Hepatic stellate cell (primary cell): ENCODE measurements at regions not wholly inside any gene's neighbourhood (a gene's known extent, or its start where the extent isn't known, plus 50 kb on each side); places are given as distances from the start of the nearest gene placed in this dataset.
"Not testable (repeated sequence)": the region's sequence is repeated elsewhere in the genome, so short reads cannot be mapped to it uniquely, and the experiment has no call there.

Experiments used
- DNase-seq: peaks from one replicate; pipeline ENCODE4 v3.0.0; 2011; ENCODE audit warnings: low spot score

DNA sequence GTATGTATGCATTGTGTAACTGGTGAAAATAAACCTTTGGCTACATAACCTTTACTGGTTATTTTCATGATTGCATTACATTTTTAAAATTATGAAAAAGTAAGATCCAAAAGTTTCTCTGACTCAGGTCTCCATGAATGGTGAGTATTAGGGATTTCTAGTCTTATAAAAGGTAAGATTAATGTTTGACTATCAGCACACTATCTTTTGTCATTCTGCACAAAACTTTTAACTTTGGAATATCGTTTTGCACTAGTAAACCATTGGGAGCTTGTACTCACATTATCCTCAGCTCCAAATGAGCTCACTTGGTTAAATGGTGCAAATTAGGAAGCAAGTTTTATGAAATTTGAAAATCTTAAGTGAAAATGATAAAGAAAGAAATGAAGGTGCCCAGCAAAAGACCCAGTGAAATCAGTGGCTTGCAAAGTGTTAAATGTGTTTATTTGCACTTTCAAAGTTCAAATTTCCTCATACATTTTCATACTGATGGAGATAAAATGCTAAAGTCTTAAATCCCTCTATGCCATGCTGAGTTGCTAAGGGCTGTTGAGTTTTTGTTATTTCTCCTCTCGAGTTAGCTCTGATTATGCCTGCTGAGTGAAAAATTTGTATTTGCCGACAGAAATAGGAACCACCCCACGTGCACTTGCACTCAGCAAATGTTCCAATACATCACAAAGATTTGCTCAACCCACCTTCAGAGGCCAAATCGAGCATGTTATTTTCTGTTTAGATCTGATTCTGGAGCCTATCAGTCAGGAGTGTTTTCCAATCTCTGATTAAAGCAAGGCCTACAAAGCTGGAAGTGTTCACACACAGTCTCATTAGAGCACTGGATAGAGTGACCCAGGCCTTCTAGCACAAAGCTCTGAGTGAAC lies 885.7 kb downstream of the NR2F1-AS1 start:
- DNase-seq: no peak

DNA sequence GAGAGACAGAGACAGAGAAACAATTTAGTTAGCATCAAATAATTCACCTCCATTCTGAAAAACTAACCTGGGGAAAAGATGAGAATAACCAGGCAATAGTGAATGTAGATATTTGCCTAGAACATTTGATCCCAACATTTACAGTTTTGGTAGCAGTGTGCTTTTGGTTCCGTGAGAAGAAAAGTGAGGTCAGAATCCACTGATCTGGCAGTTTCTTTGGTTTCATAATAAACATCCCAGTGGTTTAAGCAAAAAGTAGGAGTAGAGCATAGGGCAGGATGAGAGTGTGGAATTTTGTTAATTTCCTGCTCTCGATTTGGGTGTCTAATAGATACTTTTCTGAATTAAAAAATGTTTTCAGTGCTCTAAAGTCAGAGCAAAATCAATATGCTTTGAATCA lies 887.0 kb downstream of the NR2F1-AS1 start:
- no peak for DNase-seq

DNA sequence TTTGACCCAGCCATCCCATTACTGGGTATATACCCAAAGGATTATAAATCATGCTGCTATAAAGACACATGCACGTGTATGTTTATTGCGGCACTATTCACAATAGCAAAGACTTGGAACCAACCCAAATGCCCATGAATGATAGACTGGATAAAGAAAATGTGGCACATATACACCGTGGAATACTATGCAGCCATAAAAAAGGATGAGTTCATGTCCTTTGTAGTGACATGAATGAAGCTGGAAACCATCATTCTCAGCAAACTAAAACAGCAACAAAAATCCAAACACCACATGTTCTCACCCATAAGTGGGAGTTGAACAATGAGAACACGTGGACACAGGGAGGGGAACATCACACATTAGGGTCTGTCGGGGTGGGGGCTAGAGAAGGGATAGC lies 889.1 kb downstream of the NR2F1-AS1 start:
- not testable (repeated sequence) for DNase-seq

DNA sequence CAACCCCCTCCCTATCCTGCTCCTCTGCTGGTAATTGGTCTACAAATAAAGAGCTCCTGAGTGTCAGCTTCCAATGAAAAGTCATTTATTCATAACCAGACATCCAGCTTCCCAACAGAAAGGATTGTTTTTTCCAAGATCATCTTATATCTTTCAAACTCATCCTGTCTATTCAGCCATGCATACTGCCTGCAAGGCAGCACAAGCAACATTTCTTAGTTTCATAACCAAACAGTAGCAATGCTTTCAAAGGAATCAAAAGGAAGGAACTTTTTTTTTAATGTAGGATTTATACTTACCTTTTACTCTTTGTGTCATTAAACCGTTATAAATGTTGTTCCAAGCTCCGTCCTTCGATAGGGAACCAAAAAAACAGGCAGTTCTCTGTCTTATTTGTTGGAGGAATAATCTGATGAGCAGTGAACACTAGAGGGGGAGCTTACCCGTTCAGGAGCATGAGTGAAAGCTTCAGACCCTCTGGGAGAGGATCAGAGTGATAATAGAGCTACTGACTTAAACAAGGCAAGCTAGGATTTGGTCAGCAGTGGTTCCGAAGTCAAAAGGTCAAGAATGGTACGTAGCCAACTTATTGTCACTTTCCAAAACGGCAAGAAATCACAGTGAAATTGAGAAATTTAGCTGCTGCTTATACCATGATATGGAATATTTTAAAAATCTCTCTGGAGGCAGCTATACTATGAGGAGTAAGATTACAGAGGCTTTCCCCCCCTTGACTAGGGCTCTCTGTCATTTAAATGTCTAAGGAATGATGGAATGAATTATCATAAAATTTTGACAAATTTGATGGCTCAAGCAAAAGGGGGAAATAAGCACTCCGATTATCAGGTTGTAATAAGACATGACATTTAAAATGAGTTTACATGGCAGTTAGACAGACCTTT lies 892.9 kb downstream of the NR2F1-AS1 start:
- DNase-seq: peak; percentile 32

DNA sequence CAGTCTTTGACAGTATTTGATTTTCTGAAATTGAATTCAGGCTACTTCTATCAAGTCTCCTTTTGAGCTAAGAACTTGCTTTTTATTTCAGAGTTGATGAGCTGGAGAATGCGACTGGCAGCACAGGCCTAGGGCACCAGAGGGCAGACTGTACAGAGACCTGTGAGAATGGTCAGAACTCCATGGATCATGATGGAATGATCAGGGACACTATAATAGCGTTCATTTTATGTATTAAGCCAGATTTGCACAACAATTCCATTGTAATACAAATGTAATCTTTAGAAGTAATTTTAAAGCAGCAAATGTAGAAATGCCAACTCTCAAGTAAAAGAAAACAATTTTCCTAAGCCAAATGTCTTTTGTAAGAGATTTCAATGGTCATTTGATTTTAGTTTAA lies 902.4 kb downstream of the NR2F1-AS1 start:
- DNase-seq: no peak

DNA sequence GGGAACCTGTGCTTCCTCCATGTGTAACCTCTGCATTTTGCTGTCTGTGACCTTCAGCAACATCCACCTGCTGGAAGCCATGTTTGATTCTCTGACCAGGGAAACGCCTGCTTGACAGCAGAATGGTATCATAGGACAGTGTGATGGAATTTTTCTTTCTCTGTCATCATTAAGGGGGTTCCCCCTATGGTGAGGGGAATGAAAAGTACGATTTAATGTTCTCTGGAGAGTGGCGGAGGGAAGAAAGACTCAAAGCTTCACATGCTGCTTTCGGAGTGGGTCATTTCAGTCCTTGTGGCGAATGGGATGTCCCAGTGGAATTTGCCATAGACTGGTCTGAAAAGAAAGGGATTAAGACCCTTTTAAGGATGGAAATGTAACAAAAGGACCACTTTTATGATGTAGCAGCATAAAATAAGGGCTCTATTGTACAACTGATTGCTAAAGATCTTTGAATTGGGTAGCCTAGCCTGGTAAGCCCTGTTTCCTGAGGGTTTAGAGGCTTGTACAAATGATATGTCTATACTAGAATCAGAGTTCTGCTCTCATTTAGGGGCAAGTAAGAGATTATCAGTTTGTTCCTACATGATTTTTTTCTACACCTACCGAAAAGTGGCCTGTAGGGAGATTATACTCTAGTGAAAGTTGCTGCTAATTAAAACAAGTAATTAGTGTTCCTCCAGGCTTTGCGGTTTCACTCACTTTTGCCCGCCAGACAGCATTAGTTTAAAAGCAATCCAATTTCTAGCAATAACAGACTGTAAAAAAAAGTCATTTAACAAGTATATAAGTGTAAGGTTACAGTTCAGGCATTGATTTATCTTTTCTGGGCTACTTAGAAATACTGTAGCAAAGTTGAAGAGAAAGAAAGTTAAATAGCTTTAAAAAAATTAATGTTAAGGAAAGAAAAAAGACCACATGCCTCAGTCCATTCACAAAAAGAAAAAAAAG lies 904.5 kb downstream of the NR2F1-AS1 start:
- DNase-seq: no peak

DNA sequence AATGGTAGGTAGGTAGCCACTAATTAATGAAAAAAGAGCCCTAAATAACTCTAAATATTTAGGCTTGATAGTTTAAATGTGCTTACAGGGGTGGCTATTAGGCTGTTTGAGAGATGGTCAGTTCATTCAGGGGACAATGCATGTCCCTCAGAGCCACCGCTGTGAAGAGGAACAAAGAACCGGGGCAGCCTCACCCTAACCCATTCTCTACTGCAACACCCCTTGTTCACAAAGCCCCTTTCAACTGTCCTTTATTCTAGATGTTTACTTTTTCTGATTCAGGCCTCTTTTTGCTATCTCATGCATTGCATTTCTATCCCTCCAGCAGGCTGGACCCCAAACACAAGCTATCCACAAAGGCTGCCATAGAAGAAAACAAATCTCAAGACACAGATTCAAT lies 906.7 kb downstream of the NR2F1-AS1 start:
- no peak for DNase-seq

DNA sequence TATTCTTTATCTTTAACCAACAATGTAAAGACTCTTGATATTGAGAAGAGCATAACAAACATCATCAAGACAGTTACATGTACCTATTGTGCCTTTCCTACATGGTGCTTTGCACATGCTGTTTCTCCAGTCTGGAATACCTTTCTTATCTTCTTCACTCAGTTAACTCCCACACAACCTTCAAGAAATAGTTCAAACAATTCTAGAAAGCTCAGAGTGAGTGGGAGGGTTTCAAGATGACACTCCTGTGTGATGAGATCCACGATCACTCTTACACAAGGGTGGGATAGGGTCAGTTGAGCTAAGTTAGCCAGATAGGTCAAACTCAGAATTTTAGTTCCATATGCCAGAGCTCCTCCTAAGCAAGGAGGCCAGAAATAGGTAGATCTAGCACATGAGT lies 915.5 kb downstream of the NR2F1-AS1 start:
- no peak for DNase-seq

DNA sequence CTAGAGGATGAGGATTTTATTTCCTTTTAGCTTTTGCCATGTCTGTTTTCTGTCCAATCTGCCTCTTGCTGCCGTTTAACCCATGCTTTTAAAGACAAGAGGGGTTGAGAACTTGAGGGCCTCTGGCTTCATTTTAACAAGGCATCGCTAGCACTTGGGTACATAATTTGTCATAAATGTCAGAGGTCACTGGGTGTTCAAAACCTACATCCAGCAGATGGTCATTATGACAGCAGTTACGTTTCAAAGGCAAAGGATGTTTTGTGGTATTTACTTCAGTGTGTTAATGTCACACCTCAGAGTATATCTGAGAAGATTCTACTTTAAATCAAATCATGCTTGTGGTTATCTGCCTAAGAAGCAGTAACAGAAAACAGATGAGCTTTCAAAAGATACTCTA lies 918.3 kb downstream of the NR2F1-AS1 start:
- no peak for DNase-seq

DNA sequence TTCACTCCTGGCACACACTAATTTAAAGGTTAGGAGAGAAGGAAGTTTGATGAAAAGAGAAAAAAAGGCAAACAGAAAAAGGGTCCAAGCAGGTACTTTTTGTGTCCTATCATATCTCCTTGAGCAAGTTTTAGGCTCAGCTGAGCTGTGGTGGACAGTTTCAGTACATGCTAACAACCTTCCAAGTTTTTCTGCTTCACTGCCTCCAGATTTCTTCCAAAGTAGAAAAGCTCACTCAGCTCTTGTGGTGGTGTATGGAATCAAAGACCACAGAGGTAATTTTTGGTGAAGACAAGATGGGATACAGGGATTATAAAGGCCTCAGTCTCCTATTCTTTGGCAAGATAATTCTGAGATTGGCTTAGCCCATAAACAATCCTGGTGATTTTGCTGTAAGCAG lies 921.8 kb downstream of the NR2F1-AS1 start:
- DNase-seq: no peak

DNA sequence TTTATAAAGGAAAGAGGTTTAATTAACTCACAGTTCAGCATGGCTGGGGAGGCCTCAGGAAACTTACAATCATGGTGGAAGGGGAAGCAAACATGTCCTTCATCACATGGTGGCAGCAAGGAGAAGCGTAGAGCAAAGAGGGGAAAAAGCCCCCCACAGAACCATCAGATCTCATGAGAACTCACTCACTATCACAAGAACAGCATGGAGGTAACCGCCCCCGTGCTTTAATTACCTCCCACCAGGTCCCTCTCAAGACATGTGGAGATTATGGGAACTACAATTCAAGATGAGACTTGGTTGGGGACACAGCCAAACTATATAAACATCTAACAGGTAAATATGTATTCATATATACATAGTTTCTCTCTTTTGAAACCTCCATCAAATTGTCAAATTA lies 926.4 kb downstream of the NR2F1-AS1 start:
- not testable (repeated sequence) for DNase-seq

DNA sequence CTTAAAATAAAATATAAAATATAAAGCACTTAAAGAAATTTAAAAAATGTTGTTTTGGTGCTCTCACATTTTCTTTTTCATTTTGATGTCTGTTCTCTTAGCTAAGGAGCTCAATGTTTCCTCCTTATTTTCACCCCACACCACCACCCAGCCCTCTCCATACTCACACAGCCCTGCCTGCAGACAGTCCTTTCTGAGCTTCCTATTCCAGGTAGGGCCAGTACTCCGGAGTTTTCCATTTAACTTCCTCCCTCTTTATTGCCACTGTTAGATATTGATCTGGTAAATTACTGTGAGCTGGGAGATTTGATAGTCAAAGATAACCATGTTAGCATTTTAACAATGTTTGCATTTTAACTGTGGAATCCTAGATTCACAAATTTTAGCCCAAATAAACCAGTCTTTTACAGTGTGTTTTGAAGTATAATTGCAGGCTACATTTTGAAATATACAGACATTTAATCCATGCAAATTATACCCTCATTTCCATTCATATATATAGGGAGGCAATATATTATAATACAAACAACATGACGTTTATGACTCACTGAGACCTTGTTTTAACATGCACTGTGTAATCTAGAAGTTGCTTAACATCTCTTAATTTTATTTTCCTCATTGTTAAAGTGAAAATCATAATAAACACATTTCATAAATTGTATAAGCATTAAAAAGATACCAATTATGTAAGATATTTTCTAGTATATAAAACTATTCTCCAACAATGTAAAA lies 927.1 kb downstream of the NR2F1-AS1 start:
- DNase-seq: no peak

DNA sequence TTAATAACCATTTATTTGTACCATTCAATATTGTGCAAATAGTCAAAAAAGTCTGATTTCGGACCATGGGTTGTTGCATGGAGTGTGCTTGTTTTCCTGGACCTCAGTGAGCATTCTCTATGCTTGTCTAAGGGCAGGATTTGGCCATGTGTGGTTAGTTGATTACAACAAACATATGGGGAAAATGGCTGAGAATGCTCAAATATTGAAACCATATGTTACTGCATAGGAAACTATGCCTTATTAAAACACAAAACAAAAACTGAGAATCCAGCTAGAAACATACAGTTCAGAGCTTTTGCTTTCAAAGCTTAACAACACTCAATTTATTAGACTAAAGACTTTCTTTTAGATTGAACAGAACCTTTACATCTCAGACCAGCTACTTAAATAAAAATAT lies 928.3 kb downstream of the NR2F1-AS1 start:
- no peak for DNase-seq

DNA sequence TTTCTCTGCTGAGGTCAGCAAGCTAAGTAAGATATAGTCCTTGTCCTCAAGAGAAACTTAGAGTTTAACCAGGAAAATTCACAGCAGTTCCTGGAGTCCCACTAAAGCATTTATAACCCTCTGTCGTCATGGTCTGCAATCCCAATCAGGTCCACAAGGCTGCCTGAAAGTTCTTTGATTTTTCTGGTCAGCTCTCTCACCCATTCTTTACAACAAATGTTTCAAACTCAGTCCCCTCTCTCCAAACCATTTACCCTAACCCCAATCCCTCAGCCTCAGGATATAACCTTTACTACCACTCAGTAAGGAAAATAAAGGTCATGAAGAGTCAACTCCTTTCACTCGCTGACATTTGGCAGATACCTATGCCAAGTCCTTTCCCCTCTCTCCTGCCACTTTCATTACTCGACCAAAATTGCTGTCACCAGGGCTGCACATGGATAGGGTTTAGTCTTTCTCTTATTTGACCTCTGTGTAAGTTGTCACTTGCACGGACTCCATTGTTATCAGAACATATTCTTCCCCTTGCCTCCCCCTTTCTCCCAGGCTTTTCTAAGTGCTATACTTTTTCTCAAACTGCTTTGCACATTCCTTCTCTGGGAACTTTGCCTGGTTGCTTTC lies 936.6 kb downstream of the NR2F1-AS1 start:
- no peak for DNase-seq

DNA sequence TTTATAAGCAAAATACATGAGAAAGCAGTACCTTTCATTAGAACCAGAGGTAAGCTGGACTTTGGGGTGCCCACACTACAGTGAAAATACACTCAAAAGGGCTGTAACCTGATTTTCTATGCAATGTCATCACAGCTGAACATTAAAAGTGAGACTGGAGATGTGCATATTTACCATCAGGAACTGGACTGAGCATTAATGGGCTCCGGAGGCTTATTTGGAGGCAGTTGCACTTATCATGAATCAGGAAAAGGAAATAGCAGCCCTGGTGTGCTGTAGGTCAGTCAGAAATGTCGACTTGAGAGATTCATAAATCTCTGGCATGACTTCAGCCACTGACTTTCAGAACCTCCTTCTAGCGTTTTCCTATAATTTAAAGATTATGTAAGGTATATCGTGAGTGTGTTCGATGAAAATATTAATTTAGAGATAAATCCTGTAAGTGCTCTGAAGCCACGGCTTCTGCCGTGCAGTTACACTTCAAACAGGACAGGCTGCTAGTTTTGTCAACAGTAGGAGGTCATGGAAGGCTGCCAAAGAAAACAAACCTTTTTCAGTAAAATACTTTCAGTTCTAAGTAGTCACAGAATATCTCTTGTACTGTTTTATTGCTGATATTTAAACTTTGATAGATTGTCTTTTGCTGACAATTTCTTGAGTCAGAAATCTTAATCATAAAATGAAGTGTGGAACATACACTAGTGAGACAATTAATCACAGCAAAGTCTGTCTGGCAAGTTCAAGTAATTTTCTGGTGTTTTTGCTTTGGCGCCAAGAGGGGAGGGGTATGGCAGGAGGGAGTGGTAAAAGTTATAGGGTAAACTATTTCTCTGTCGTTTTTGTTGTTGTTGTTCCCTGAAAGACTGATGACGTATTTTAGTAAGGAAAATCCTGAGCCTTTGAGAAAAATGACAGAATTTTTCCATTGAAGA lies 939.7 kb downstream of the NR2F1-AS1 start:
- peak; percentile 4 for DNase-seq

DNA sequence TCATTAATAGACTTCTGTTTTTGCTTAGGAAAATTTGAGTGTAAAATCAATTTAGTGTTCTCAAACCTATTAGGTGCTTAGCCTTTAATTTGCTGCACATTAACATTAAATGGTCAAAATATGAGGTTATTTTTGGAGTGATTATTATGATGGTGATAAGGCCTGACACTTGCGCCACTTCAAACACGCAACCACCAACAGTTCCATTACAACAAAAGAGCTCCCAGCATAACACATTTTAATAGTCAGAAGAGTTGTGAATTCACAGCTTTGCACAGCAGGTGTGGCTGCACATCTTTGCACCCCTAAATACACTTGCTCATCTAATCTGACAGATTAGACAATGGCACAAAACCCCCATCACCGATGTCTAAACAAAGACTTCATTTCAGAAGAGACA lies 940.7 kb downstream of the NR2F1-AS1 start:
- no peak for DNase-seq

DNA sequence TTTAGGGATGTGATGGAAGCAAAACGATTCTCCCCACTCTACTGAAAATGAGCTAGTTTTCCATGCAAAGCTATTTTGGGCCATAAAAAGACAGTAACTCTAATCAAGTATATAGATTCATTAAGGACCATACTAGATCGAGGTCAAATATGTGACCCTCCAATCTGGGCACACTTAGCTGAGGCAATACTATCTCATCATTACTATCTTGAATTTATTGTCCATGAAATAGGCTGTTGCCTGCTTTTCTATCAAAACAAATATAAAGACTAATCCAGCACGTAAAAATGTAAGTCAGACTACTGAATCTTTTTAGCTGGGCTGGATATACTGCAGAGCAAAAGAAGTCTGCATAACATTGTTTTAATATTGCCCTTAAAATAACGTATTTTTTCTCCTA lies 943.1 kb downstream of the NR2F1-AS1 start:
- DNase-seq: no peak

DNA sequence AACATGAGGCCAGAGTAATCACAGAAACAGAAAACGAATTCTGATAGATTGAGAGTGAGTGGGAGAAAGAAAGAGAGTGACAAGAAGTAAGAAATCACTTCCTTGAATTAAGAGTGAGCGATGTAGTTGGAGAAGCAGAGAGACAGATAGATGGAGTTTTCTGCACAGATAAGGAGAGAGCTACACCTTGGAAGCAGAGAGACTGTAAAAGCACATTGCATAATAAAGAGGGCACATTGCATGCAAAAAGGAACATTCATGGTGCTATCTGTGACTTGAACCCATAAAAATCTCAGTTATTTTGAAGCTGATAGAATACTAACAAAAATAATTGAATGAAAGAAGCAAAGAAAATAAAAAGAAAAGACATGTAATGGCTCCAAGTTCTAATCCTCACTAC lies 943.8 kb downstream of the NR2F1-AS1 start:
- no peak for DNase-seq

DNA sequence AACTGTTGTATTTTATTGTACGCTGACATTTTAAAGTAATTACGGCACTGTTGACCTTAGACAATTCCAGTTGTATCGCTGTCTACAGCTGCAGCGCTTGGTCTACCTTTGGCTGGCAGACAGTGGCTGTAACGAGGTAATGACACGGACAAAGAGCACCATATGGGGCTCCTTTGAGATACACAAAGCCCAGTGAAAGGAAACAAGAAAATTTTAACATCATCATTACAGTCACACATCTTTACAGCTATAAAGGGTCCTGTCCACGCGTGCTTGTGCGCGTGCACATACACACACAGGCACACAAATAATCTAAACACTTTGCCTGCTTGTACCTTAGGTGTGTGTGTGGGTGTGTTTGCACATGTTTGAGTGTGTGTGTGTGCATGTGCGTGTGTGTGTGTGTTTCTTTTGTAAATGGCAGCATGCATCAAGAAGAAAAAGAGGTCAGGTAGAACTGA lies 946.0 kb downstream of the NR2F1-AS1 start:
- no peak for DNase-seq
